Esophagus (tissue), 2 donors: ENCODE measurements at regions not wholly inside any gene's neighbourhood (a gene's known extent, or its start where the extent isn't known, plus 50 kb on each side); places are given as distances from the start of the nearest gene placed in this dataset.
"Not testable (repeated sequence)": the region's sequence is repeated elsewhere in the genome, so short reads cannot be mapped to it uniquely, and the experiment has no call there.

ENCODE experiments used
- H3K27ac ChIP-seq, 2 donors: one replicate each; pipeline ENCODE4 v1.5.1; 2013; ENCODE audit warnings: low read depth in 2 of 2, mild to moderate bottlenecking in 2 of 2, inconsistent platforms in 1 of 2, low read length in 1 of 2, moderate library complexity in 1 of 2
- H3K27me3 ChIP-seq, 2 donors: one replicate each; pipeline ENCODE4 v1.6.1; 2013; ENCODE audit warnings: low read length in 2 of 2, control low read depth in 1 of 2, mild to moderate bottlenecking in 1 of 2; ENCODE audit not compliant: insufficient read depth in 2 of 2, control insufficient read depth in 1 of 2
- H3K36me3 ChIP-seq, 2 donors: one replicate each; pipeline ENCODE4 v1.6.1; 2013; ENCODE audit warnings: low read length in 1 of 2; ENCODE audit not compliant: control insufficient read depth in 2 of 2, insufficient read depth in 2 of 2
- H3K4me1 ChIP-seq, 2 donors: one replicate each; pipeline ENCODE4 v1.6.1; 2013; ENCODE audit warnings: low read length in 1 of 2; ENCODE audit not compliant: control insufficient read depth in 2 of 2, insufficient read depth in 2 of 2
- H3K4me3 ChIP-seq, 2 donors: one replicate each; pipeline ENCODE4 v1.5.1; 2013; ENCODE audit warnings: low read length in 2 of 2, mild to moderate bottlenecking in 2 of 2, low read depth in 1 of 2, moderate library complexity in 1 of 2
- H3K9me3 ChIP-seq, 2 donors: one replicate each; pipeline ENCODE4 v1.6.1; 2013; ENCODE audit warnings: mild to moderate bottlenecking in 2 of 2, low read depth in 1 of 2, low read length in 1 of 2, moderate library complexity in 1 of 2; ENCODE audit not compliant: control insufficient read depth in 2 of 2, insufficient read depth in 1 of 2
- WGBS, 2 donors: extraction: QIAGEN DNeasy Blood & Tissue Kit; methylation state at CpG; one replicate each; pipeline ENCODE4 v1.1.7; 2013; 5-methylcytosine and 5-hydroxymethylcytosine counted together
- donor health status: healthy with polysubstance abuse.
- donor health status: Bipolar disorder and iron deficiency.

- 71 to 73% methylated on average over 13 of the region's 13 CpGs for WGBS, 2 donors
- H3K9me3 ChIP-seq = peaks cover 29 to 47% of the 10 kb centered on the region in 2 donors
- H3K27me3 ChIP-seq, H3K4me3 ChIP-seq, H3K4me1 ChIP-seq, H3K27ac ChIP-seq, H3K36me3 ChIP-seq: not testable (repeated sequence)
Observed at GRCh38 chr15:20276312-20277114, 265.1 kb downstream of the GOLGA6L6 start.

GRCh38 chr15:20275373-20275967, 266.1 kb downstream of the GOLGA6L6 start:
- not testable (repeated sequence) for H3K27me3 ChIP-seq

GRCh38 chr15:20272422-20273184, 269.0 kb downstream of the GOLGA6L6 start:
- Histone ChIP-seq H3K9me3 (peaks cover 16 to 34% of the 10 kb centered on the region in 2 donors), H3K27me3 (no peaks in the 10 kb centered on the region), H3K27ac (no peak overlapping the region), H3K4me3 (no peak overlapping the region), H3K4me1 (no peaks in the 10 kb centered on the region), H3K36me3 (no peaks in the 10 kb centered on the region)
- 72 to 74% methylated on average over 14 of the region's 14 CpGs for WGBS, 2 donors

More at GRCh38 chr15:20275373-20275967, 266.1 kb downstream of the GOLGA6L6 start:
- H3K4me3 ChIP-seq, H3K27ac ChIP-seq, H3K4me1 ChIP-seq, H3K36me3 ChIP-seq: not testable (repeated sequence)
- peaks cover 22 to 40% of the 10 kb centered on the region in 2 donors for H3K9me3 ChIP-seq
- 53 to 59% methylated on average over 5 of the region's 5 CpGs for WGBS, 2 donors

GRCh38 chr15:20271647-20272046, 270.0 kb downstream of the GOLGA6L6 start:
- Histone ChIP-seq H3K36me3 (no peaks in the 10 kb centered on the region), H3K27ac (no peak overlapping the region), H3K4me3 (no peak overlapping the region), H3K4me1 (no peaks in the 10 kb centered on the region), H3K27me3 (no peaks in the 10 kb centered on the region), H3K9me3 (peaks cover 9 to 33% of the 10 kb centered on the region in 2 donors)
- WGBS, 2 donors = 61 to 68% methylated on average over 5 of the region's 5 CpGs

GRCh38 chr15:20269956-20270355, 271.6 kb downstream of the GOLGA6L6 start:
- 84 to 90% methylated on average over 5 of the region's 5 CpGs for WGBS, 2 donors
- H3K36me3 ChIP-seq = not testable (repeated sequence)
- peaks cover 8 to 29% of the 10 kb centered on the region in 2 donors for H3K9me3 ChIP-seq

GRCh38 chr15:20267996-20268395, 273.6 kb downstream of the GOLGA6L6 start:
- H3K36me3 ChIP-seq, H3K4me3 ChIP-seq, H3K27ac ChIP-seq, H3K27me3 ChIP-seq, H3K4me1 ChIP-seq: not testable (repeated sequence)
- 87 to 90% methylated on average over 6 of the region's 6 CpGs for WGBS, 2 donors
- peaks cover 5 to 20% of the 10 kb centered on the region in 2 donors for H3K9me3 ChIP-seq

More at GRCh38 chr15:20269956-20270355, 271.6 kb downstream of the GOLGA6L6 start:
- not testable (repeated sequence) for H3K27ac ChIP-seq, H3K4me3 ChIP-seq, H3K27me3 ChIP-seq, H3K4me1 ChIP-seq

GRCh38 chr15:20267051-20267730, 274.4 kb downstream of the GOLGA6L6 start:
- peaks cover 2 to 12% of the 10 kb centered on the region in 2 donors for H3K9me3 ChIP-seq
- H3K4me3 ChIP-seq, H3K27ac ChIP-seq, H3K4me1 ChIP-seq, H3K27me3 ChIP-seq, H3K36me3 ChIP-seq: not testable (repeated sequence)
- WGBS, 2 donors = 66 to 68% methylated on average over 6 of the region's 6 CpGs

GRCh38 chr15:20265710-20266109, 275.9 kb downstream of the GOLGA6L6 start:
- not testable (repeated sequence) for H3K4me1 ChIP-seq, H3K36me3 ChIP-seq, H3K27ac ChIP-seq, H3K4me3 ChIP-seq, H3K9me3 ChIP-seq, H3K27me3 ChIP-seq
- WGBS, 2 donors = 76 to 80% methylated on average over 1 of the region's 1 CpG
